MM.1S (cell line): ENCODE measurements at regions not wholly inside any gene's neighbourhood (a gene's known extent, or its start where the extent isn't known, plus 50 kb on each side); places are given as distances from the start of the nearest gene placed in this dataset.

Source experiments
- DNase-seq: peaks from one replicate; pipeline ENCODE4 v3.0.0-alpha.2; 2015
- H2AFZ ChIP-seq: fragments of 300-600 bp; sonication (generic); 2 replicates; pipeline ENCODE4 v1.6.0; 2016; ENCODE audit warnings: antibody characterized with exemption, low read length
- H3F3A ChIP-seq: fragments of 300-600 bp; sonication (generic); 2 replicates; pipeline ENCODE4 v1.6.1; 2016; ENCODE audit warnings: mild to moderate bottlenecking, antibody characterized with exemption, low read length, moderate library complexity, mixed read lengths; ENCODE audit not compliant: insufficient read depth
- H3K27ac ChIP-seq: fragments of 300-600 bp; sonication (generic); 2 replicates; pipeline ENCODE4 v1.5.1; 2016; ENCODE audit warnings: mild to moderate bottlenecking, low read length
- H3K27me3 ChIP-seq: fragments of 300-600 bp; sonication (generic); replicated peaks from 2 replicates; pipeline ENCODE4 v1.6.0; 2016; ENCODE audit warnings: low read length; ENCODE audit not compliant: insufficient read depth
- H3K36me3 ChIP-seq: fragments of 300-600 bp; sonication (generic); replicated peaks from 2 replicates; pipeline ENCODE4 v1.6.1; 2016; ENCODE audit warnings: mild to moderate bottlenecking, low read length, mixed read lengths; ENCODE audit not compliant: insufficient read depth
- H3K4me1 ChIP-seq: fragments of 300-600 bp; sonication (generic); 2 replicates; pipeline ENCODE4 v1.6.1; 2016; ENCODE audit warnings: low read length, mixed read lengths
- H3K4me2 ChIP-seq: fragments of 300-600 bp; sonication (generic); 2 replicates; pipeline ENCODE4 v1.6.0; 2016; ENCODE audit warnings: low read depth, low read length
- H3K4me3 ChIP-seq: fragments of 300-600 bp; sonication (generic); 2 replicates; pipeline ENCODE4 v1.5.1; 2016; ENCODE audit warnings: low read length, mixed read lengths
- H3K79me2 ChIP-seq: fragments of 300-600 bp; sonication (generic); 2 replicates; pipeline ENCODE4 v1.6.1; 2016; ENCODE audit warnings: mixed run types, low read length, mixed read lengths
- H3K9ac ChIP-seq: fragments of 300-600 bp; sonication (generic); 2 replicates; pipeline ENCODE4 v1.6.1; 2016; ENCODE audit warnings: low read length, mixed read lengths
- H3K9me2 ChIP-seq: fragments of 300-600 bp; sonication (generic); replicated peaks from 2 replicates; pipeline ENCODE4 v1.6.1; 2016; ENCODE audit warnings: mild to moderate bottlenecking, low read length, mixed read lengths; ENCODE audit not compliant: insufficient read depth
- H3K9me3 ChIP-seq: fragments of 300-600 bp; sonication (generic); replicated peaks from 2 replicates; pipeline ENCODE4 v1.6.1; 2016; ENCODE audit warnings: mild to moderate bottlenecking, low read length, mixed read lengths; ENCODE audit not compliant: insufficient read depth
- H4K20me1 ChIP-seq: fragments of 300-600 bp; sonication (generic); 2 replicates; pipeline ENCODE4 v1.6.1; 2016; ENCODE audit warnings: mild to moderate bottlenecking, low read length, moderate library complexity, mixed read lengths; ENCODE audit not compliant: insufficient read depth
- CTCF ChIP-seq: fragments of 300-600 bp; sonication (generic); IDR thresholded peaks from 2 replicates; pipeline ENCODE4 v1.5.1; 2016; ENCODE audit warnings: antibody characterized with exemption, low read length, mixed read lengths
- EZH2 ChIP-seq: fragments of 300-600 bp; sonication (generic); optimal IDR thresholded peaks from 2 replicates; pipeline ENCODE3; 2017; ENCODE audit warnings: low read depth, mild to moderate bottlenecking, antibody characterized with exemption, low read length, mixed read lengths
- EZH2phosphoT487 ChIP-seq: fragments of 300-600 bp; sonication (generic); IDR thresholded peaks from 2 replicates; pipeline ENCODE4 v1.6.1; 2018; ENCODE audit warnings: antibody characterized with exemption, low read length

- no peaks in the 10 kb centered on the region for H3K36me3 ChIP-seq
- H3K4me3 ChIP-seq, result no peak overlapping the region
- H3F3A ChIP-seq, result no peaks in the 10 kb centered on the region
- no peak for DNase-seq
- no peaks in the 10 kb centered on the region for H4K20me1 ChIP-seq
- no peak overlapping the region for H3K4me2 ChIP-seq
- H2AFZ ChIP-seq, result no peak overlapping the region
- no peaks in the 10 kb centered on the region for H3K9me2 ChIP-seq
- no peaks in the 10 kb centered on the region for H3K9me3 ChIP-seq
- H3K9ac ChIP-seq, result no peak overlapping the region
- H3K27me3 ChIP-seq, result no peaks in the 10 kb centered on the region
- TF ChIP-seq EZH2phosphoT487, result no peak
- TF ChIP-seq CTCF, result no peak
- TF ChIP-seq EZH2, result no peak
- H3K79me2 ChIP-seq, result no peaks in the 10 kb centered on the region
- no peak overlapping the region for H3K27ac ChIP-seq
- no peaks in the 10 kb centered on the region for H3K4me1 ChIP-seq
Observed at GRCh38 chr6:85705220-85705619, 62.5 kb upstream of the SYNCRIP start.

GRCh38 chr6:85703406-85703805 lies 60.7 kb upstream of the SYNCRIP start:
- no peak for DNase-seq
- no peaks in the 10 kb centered on the region for H3K4me1 ChIP-seq
- no peak overlapping the region for H3K4me3 ChIP-seq
- no peak overlapping the region for H3K4me2 ChIP-seq
- no peaks in the 10 kb centered on the region for H3F3A ChIP-seq
- H3K9me2 ChIP-seq, result no peaks in the 10 kb centered on the region
- H3K36me3 ChIP-seq, result no peaks in the 10 kb centered on the region
- no peaks in the 10 kb centered on the region for H3K27me3 ChIP-seq
- H3K9ac ChIP-seq, result no peak overlapping the region
- H2AFZ ChIP-seq, result no peak overlapping the region
- H3K27ac ChIP-seq, result no peak overlapping the region
- TF ChIP-seq EZH2 (no peak), CTCF (no peak), EZH2phosphoT487 (no peak)
- H3K9me3 ChIP-seq, result no peaks in the 10 kb centered on the region
- no peaks in the 10 kb centered on the region for H3K79me2 ChIP-seq
- H4K20me1 ChIP-seq, result no peaks in the 10 kb centered on the region
